ENCODE measurements at regions not wholly inside any gene's neighbourhood (a gene's known extent, or its start where the extent isn't known, plus 50 kb on each side); places are given as distances from the start of the nearest gene placed in this dataset.

DNA sequence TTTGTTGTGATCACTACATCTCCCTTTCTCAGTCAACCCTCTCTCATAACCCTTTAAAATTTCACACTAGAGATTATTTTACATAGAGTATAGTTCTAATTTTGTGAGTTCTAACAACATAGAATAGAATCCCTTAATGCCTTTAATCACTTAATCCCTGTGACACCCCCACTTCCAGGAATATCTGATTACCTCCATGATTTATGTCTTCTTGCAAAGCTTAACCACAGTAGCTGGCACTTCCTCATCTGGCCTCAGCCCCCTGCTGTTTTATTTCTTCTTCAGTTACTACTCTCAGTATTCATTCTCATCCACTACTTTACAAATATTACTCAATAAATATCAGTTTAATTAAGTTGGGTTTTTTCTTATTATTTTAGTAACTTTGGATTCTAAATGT, 340.9 kb downstream of the CENPC start:
- Histone ChIP-seq H3K27me3 (no peaks in the 10 kb centered on the region), H3K36me3 (no peaks in the 10 kb centered on the region), H3K9me3 (no peaks in the 10 kb centered on the region), H3K4me1 (no peaks in the 10 kb centered on the region), H3K27ac (no peak overlapping the region), H3K4me3 (no peak overlapping the region)
- no peak for TF ChIP-seq CTCF (IDR thresholded peaks at IDR 0.05)
- no peak for TF ChIP-seq POLR2A (IDR thresholded peaks at IDR 0.05)
- intact Hi-C loops (cut with DNase I; ENCODE audit: low total_unique reads) = no loop called here
- DNase-seq = no peak

DNA sequence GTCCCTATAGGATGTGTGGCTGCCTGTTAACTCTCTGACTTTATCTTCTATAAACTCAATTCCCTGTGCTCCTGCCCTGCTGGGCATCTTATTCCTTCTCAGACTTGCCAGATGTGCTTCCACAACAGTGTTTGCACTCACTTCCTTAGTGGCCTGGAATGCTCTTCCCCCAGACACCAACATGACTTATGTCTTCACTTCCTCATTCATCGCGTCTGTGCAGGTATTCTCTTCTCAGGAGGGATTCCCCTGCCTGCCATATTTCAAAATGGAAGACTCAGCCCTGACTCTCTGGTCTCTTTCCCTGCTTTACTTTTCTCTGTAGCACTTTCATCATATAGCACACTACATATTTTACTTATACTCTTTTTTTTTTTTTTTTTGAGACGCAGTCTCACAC, 344.0 kb downstream of the CENPC start:
- no peak overlapping the region for H3K27ac ChIP-seq
- H3K9me3 ChIP-seq = no peaks in the 10 kb centered on the region
- no peaks in the 10 kb centered on the region for H3K27me3 ChIP-seq
- intact Hi-C loops (cut with DNase I; ENCODE audit: low total_unique reads) = no loop called here
- H3K4me3 ChIP-seq = no peak overlapping the region
- no peaks in the 10 kb centered on the region for H3K36me3 ChIP-seq
- DNase-seq = no peak
- no peak for TF ChIP-seq CTCF (IDR thresholded peaks at IDR 0.05)
- no peak for TF ChIP-seq POLR2A (IDR thresholded peaks at IDR 0.05)
- no peaks in the 10 kb centered on the region for H3K4me1 ChIP-seq

DNA sequence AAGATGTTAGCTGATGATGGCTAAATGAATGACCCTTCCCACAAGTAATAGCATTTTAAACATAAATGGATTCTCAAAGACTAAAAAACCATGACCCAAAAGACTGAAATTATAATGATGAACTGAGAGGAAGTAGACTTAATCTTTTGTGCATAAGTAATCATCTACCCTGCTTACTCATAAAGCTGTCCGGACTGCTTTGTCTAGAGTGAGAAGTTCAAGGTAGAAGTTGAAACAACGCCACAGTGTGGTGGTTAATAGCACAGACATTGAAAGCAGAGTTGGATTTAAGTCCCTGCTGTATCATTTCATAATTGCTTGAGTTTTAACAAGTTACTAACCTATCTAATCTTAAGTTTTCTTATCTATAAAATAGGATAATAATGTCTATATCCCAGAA, 346.6 kb downstream of the CENPC start:
- TF ChIP-seq CTCF (IDR thresholded peaks at IDR 0.05) (no peak), POLR2A (IDR thresholded peaks at IDR 0.05) (no peak)

DNA sequence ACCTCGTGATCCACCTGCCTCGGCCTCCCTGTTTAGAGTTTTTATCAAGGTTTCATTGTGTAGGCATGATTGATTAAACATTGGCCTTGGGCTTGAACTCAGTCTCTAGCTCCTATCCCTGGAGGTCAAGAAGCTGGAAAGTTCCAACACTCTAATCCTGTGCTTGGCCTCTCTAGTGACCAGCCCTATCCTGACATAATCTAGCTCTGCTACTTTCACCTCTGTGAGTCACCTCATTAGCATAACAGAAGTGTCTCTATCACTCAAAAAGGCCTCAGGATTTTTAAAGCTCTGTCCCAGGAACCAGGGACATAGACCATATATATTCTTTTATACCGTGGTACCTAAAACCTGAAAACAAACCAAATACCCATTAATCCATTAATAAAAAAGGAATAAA, 377.5 kb downstream of the CENPC start:
- TF ChIP-seq POLR2A (IDR thresholded peaks at IDR 0.05) (no peak), CTCF (IDR thresholded peaks at IDR 0.05) (no peak)
- Histone ChIP-seq H3K27me3 (no peaks in the 10 kb centered on the region), H3K9me3 (no peaks in the 10 kb centered on the region), H3K4me3 (no peak overlapping the region), H3K36me3 (no peaks in the 10 kb centered on the region), H3K27ac (no peak overlapping the region), H3K4me1 (no peaks in the 10 kb centered on the region)
- intact Hi-C loops (cut with DNase I; ENCODE audit: low total_unique reads) = no loop called here
- DNase-seq = no peak

More for the DNA sequence above, 346.6 kb downstream of the CENPC start:
- H3K27me3 ChIP-seq = no peaks in the 10 kb centered on the region
- H3K4me1 ChIP-seq = no peaks in the 10 kb centered on the region
- H3K4me3 ChIP-seq = no peak overlapping the region
- DNase-seq = no peak
- H3K27ac ChIP-seq = no peak overlapping the region
- intact Hi-C loops (cut with DNase I; ENCODE audit: low total_unique reads) = no loop called here
- no peaks in the 10 kb centered on the region for H3K36me3 ChIP-seq
- H3K9me3 ChIP-seq = no peaks in the 10 kb centered on the region

GRCh38 chr4:67162690-67163089, 382.6 kb downstream of the CENPC start:
- no peak overlapping the region for H3K4me3 ChIP-seq
- no peak overlapping the region for H3K27ac ChIP-seq
- no peaks in the 10 kb centered on the region for H3K36me3 ChIP-seq
- H3K4me1 ChIP-seq = no peaks in the 10 kb centered on the region
- intact Hi-C loops (cut with DNase I; ENCODE audit: low total_unique reads) = no loop called here
- no peaks in the 10 kb centered on the region for H3K27me3 ChIP-seq
- H3K9me3 ChIP-seq = no peaks in the 10 kb centered on the region
- no peak for DNase-seq
- TF ChIP-seq POLR2A (IDR thresholded peaks at IDR 0.05) = no peak
- TF ChIP-seq CTCF (IDR thresholded peaks at IDR 0.05) = no peak

All from uterus (tissue), 3 donors.